RWPE1 (cell line): ENCODE measurements at regions not wholly inside any gene's neighbourhood (a gene's known extent, or its start where the extent isn't known, plus 50 kb on each side); places are given as distances from the start of the nearest gene placed in this dataset.

ENCODE experiments used
- CTCF ChIA-PET: fragments of 350-600 bp; sonication (Branson Sonifier 250); formaldehyde crosslinking; extraction: SDS; loops from one replicate; lab custom pipeline; 2021; lab: Yijun Ruan, JAX
- POLR2A ChIA-PET: fragments of 400-600 bp; formaldehyde crosslinking; extraction: SDS; loops from one replicate; lab custom pipeline; 2020; ENCODE audit warnings: antibody characterized with exemption; ENCODE audit not compliant: low non-redundant PET; lab: Yijun Ruan, JAX
- DNase-seq: peaks from one replicate; pipeline ENCODE4 v3.0.0; 2012; ENCODE audit warnings: low spot score
- H3K27ac ChIP-seq: fragments of 450-650 bp; 2 replicates; pipeline ENCODE4 v1.5.1; 2017
- CTCF ChIP-seq: fragments of 450-650 bp; conservative IDR thresholded peaks from 2 replicates; pipeline ENCODE4 v1.5.1; 2017; ENCODE audit warnings: low read depth, mild to moderate bottlenecking

DNA sequence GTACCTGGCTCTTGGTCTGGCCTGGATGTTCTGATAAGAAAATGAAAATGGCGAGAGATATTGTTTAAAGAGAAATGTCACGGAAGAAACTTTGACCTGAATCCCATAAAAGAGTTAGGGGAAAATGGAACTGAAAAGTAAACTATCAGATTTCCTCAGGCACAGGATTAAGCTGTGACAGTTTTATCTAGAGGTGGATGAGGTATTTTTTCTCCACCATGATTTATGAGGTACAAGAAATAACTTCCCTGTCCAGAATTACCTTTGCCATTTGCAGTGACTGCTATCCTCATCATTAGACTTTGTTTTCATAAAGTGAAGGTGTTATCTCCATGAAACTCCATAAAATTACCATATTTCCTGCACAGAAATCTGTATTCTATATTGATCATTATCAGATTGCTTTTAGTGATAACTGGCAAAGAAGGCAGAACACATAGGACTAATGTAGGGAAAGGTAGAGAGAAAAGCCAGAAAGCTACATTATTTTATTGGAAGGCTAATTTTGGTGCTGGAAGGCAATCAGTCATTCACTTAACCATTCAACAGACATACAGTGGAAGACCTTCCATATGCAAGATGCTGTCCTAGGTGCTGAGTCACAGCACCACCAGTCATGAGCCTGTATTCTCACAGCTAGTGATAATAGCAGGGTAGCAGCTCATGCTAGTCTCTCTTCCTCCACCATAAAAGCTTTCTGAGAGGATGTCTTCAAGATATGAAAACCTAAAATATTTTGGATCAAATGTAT, 427.3 kb upstream of the CITED2 start:
- no peak for DNase-seq
- TF ChIP-seq CTCF, result no peak
- ChIA-PET POLR2A (no interaction called here), CTCF (no interaction called here)
- H3K27ac ChIP-seq, result no peak overlapping the region

DNA sequence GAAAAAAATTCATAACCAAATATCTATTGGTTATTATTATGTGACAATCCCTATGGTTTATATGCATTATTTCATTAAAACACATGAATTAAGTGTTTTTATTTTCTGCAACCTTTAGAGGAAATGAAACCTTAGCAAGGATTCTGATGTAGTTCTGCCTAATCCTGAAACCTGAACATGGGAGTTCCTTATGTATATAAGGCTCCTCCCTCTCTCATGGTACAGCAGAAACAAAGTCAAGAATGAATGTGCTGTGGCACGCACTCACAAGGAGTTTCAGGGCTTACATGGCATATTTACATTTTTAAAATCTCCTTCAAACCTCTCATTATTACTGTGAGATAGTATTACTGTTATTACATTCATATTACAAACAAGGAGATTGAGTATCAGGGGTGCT, 426.4 kb upstream of the CITED2 start:
- POLR2A ChIA-PET, result no interaction called here
- no peak for DNase-seq
- TF ChIP-seq CTCF, result no peak
- CTCF ChIA-PET, result no interaction called here
- H3K27ac ChIP-seq, result no peak overlapping the region

GRCh38 chr6:139790527-139790926, 416.1 kb upstream of the CITED2 start:
- H3K27ac ChIP-seq, result no peak overlapping the region
- DNase-seq, result no peak
- ChIA-PET POLR2A (no interaction called here), CTCF (no interaction called here)
- TF ChIP-seq CTCF, result no peak

GRCh38 chr6:139784222-139784769, 409.8 kb upstream of the CITED2 start:
- TF ChIP-seq CTCF, result no peak
- CTCF ChIA-PET, result no interaction called here

DNA sequence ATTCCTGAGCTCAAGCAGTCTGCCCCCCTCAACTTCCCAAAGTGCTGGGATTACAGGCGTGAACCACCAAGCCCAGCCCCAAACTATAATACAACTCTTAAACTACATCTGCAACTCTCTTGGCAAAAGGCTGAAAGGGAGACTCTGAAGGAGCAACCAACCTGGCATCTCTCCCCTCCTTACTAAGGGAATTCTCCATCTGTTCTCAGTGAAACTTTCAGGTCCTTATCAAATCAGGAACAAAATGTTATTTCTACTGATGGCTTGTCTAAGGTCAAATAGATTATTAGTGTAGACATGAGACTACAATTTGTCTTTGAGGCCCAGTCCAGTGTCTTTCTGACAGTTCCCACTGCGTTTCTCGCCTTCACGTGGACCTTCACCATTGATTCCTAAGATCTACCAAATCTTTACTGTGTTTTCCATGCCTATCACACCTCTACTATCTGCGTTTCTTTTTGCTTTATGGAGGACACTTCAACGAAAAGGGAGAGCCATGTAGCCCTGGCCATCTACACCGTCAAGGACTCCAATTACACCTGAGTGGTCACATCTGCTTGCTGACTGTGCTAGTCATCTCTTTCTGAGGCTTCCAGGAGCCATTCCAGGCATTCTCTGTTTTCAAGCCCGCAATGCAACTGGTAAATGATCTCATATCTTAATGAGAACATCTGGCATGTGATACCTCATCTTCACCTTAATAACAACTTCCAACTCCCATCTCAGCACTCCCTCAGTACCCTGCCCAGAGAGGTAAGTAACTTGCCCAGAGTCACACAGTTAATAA, 405.7 kb upstream of the CITED2 start:
- ChIA-PET POLR2A (no interaction called here), CTCF (interaction anchor here (0.6 kb wide), 1 partner anchor 1618 kb away, joined by 3 read pairs; no protein-coding TSS in a partner anchor)
- H3K27ac ChIP-seq, result no peak overlapping the region
- no peak for TF ChIP-seq CTCF
- DNase-seq, result no peak

More at GRCh38 chr6:139784222-139784769, 409.8 kb upstream of the CITED2 start:
- DNase-seq, result no peak
- no peak overlapping the region for H3K27ac ChIP-seq
- POLR2A ChIA-PET, result no interaction called here

- ChIA-PET POLR2A (no interaction called here), CTCF (interaction anchor here (0.7 kb wide), 2 partner anchors 347 to 390 kb away, joined by 3 to 4 read pairs; no protein-coding TSS in a partner anchor)
- H3K27ac ChIP-seq, result no peak overlapping the region
- no peak for TF ChIP-seq CTCF
- DNase-seq, result peak; percentile 20
Measured at GRCh38 chr6:139778688-139779087, 404.2 kb upstream of the CITED2 start.
